NB4 (cell line): ENCODE measurements at regions not wholly inside any gene's neighbourhood (a gene's known extent, or its start where the extent isn't known, plus 50 kb on each side); places are given as distances from the start of the nearest gene placed in this dataset.

ENCODE experiments used
- DNase-seq: peaks from one replicate; pipeline ENCODE4 v3.0.0; 2010; ENCODE audit warnings: low read depth
- H3K4me3 ChIP-seq: one replicate; pipeline ENCODE4 v1.5.1; 2011; ENCODE audit warnings: mild to moderate bottlenecking, low read depth, low read length, moderate library complexity
- MYC ChIP-seq: IDR thresholded peaks from 2 replicates; pipeline ENCODE4 v1.6.1; 2011; ENCODE audit warnings: low read depth, low read length
- POLR2A ChIP-seq: IDR thresholded peaks from 2 replicates; pipeline ENCODE4 v1.6.1; 2011; ENCODE audit warnings: mild to moderate bottlenecking; ENCODE audit not compliant: insufficient read length; ENCODE audit errors: extremely low read depth
- TF ChIP-seq, protein P1 (sequence below): IDR thresholded peaks from one replicate; pipeline ENCODE4 v1.5.1; 2012; ENCODE audit warnings: low read depth, low read length
- TF ChIP-seq, protein P2 (sequence below): IDR thresholded peaks from 2 replicates; pipeline ENCODE4 v1.6.1; 2011; ENCODE audit warnings: low read depth, low read length

DNA sequence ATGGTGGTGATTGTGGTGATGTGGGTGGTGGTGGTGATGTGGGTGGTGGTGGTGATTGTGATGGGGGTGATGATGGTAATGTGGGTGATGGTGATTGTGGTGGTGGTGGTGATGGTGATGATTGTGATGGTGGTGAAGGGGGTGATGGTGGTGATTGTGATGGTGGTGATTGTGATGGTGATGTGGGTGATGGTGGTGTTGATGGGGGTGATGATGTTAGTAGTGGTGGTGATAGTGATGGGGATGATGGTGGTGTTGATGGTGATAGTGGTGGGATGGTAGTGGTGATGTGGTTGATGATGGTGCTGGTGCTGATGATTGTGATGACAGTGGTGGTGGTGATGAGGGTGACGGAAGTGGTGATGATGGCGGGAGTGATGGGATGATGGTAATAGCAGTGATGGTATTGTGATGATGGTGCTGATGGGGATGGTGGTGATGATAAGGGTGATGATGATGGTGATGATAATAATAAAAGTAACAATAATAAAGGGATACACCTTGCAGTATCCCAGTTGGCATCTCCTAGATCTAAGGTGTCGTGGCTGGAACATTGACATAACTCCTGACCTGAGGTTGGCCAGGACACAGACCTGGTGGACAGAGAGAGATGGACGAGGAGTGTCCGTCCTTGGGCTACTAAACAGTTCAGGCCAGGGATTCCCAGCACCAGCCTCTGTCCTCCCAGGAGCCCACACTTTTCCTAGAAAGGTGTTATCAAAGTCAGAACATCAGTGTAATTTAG lies 344.5 kb downstream of the SEC14L1 start:
- no peak for DNase-seq
- TF ChIP-seq POLR2A (no peak), MYC (no peak)
- TF ChIP-seq, protein P1, sequence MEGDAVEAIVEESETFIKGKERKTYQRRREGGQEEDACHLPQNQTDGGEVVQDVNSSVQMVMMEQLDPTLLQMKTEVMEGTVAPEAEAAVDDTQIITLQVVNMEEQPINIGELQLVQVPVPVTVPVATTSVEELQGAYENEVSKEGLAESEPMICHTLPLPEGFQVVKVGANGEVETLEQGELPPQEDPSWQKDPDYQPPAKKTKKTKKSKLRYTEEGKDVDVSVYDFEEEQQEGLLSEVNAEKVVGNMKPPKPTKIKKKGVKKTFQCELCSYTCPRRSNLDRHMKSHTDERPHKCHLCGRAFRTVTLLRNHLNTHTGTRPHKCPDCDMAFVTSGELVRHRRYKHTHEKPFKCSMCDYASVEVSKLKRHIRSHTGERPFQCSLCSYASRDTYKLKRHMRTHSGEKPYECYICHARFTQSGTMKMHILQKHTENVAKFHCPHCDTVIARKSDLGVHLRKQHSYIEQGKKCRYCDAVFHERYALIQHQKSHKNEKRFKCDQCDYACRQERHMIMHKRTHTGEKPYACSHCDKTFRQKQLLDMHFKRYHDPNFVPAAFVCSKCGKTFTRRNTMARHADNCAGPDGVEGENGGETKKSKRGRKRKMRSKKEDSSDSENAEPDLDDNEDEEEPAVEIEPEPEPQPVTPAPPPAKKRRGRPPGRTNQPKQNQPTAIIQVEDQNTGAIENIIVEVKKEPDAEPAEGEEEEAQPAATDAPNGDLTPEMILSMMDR, result no peak
- no peak overlapping the region for H3K4me3 ChIP-seq

DNA sequence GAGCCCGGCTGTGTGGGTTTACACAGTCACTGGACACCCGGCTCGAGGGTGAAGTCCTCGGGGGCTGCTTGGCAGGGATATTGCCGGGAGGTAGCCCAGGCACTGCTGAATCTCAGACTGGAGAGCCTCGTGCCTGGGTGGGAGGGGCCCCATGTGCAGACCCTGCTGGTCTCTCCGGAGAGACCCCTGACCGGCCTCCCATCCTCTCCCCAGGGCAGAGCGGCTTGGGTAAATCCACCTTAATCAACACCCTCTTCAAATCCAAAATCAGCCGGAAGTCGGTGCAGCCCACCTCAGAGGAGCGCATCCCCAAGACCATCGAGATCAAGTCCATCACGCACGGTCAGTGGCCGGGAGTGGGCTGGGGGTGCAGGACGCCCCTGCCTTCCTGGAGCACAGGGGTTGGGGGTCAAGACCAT lies 346.5 kb downstream of the SEC14L1 start:
- DNase-seq, result no peak
- H3K4me3 ChIP-seq, result no peak overlapping the region
- TF ChIP-seq, protein P2, sequence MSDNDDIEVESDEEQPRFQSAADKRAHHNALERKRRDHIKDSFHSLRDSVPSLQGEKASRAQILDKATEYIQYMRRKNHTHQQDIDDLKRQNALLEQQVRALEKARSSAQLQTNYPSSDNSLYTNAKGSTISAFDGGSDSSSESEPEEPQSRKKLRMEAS, result no peak
- TF ChIP-seq POLR2A (no peak), MYC (no peak)
- TF ChIP-seq, protein P1, result no peak

DNA sequence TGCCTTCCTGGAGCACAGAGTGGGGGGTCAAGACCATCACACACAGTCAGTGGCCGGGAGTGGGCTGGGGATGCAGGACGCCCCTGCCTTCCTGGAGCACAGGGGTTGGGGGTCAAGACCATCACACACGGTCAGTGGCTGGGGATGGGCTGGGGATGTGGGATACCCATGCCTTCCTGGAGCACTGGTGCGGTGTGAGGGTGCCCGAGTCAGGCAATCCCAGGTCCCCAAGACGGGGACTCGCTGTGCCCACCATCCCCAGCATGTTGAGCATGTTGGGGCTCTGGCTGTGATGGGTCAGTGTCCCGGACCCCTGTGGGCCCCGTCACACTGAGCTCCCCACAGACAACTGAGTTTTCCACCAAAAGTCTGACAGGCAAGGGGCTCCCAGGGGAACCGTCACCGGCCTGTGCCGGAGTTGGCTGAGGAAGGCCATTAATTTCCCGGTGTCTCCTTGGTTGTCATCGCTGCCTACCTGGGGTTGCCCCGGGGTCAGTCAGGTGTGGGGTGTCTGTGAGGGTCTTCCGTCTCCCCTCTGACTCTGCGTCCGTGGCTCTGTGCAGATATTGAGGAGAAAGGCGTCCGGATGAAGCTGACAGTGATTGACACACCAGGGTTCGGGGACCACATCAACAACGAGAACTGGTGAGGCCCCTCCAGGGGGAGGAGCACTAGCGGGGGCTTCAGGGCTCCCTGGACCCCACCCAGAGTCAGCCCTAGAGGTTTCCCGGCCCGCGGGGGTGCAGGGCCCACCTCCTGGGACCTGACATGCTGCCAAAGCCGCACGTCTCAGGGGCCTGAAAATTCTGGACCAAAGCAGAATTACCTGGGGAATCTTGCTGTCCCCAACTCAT lies 347.1 kb downstream of the SEC14L1 start:
- DNase-seq, result no peak
- no peak overlapping the region for H3K4me3 ChIP-seq
- TF ChIP-seq, protein P1, result no peak
- no peak for TF ChIP-seq MYC
- TF ChIP-seq, protein P2, result no peak
- TF ChIP-seq POLR2A, result no peak

DNA sequence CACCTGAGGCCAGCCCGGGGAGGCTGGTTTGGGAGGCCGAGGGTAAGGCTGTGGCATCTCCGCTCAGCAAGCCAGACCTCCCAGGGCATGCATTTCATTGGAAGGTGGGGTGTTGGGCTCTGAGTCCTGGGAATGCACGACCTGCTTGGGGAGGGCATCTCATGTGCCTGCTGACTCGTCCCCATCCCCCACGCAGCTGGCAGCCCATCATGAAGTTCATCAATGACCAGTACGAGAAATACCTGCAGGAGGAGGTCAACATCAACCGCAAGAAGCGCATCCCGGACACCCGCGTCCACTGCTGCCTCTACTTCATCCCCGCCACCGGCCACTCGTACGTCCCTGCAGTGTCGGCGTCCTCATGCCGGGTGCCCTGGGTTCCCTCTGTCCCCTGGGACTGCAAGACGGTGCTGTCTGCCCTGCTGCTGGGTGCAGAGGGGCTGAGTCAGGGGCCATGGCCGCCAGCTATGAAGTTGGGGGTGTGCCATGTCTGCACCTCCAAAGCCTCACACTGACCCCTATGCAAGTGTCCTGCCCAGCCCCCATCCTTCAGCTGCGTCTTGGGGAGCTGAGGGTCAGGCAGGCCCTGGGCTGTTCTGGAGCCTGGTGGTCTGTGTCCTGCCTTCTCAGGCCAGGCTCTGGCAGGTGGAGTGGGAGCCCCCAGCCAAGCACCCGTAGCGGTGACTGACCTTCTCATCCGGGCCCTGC lies 347.9 kb downstream of the SEC14L1 start:
- TF ChIP-seq MYC, result no peak
- TF ChIP-seq, protein P2, result no peak
- TF ChIP-seq POLR2A, result no peak
- TF ChIP-seq, protein P1, result no peak
- H3K4me3 ChIP-seq, result no peak overlapping the region
- DNase-seq, result no peak

DNA sequence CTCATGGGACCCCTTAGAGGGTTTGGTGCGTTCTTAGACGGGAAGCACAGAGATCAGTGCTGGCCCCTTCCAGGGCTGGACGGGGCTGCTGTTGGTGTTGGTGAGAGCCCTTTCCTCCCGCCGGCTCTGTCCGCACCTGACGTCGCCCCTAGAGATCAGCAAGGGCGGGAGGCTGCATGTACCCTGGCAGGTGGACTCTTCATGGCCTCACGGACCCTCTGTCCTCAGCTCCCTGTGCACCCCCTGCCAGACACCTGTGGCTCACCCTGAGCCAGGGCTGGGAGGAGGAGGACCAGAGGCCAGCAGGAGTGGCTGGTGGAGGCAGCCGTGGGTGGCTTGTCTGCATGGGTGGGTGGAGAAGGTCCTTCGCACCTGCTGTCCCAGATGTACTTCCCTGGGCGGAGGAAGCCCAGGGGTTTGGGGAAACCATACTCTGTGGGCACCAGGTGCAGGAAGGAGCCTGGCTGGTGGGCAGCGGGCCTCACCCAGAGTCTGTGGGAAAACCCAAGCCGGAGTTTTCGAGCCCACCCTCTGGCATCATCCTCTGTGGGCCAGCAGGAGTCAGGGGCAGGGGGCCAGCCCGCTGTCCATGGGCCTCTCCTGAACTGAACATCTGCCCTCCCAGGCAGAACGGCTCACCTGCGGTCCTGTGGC lies 348.6 kb downstream of the SEC14L1 start:
- TF ChIP-seq, protein P1, result no peak
- TF ChIP-seq MYC (no peak), POLR2A (no peak)
- TF ChIP-seq, protein P2, result no peak
- DNase-seq, result no peak
- H3K4me3 ChIP-seq, result no peak overlapping the region
